NB4 (cell line): ENCODE measurements at regions not wholly inside any gene's neighbourhood (a gene's known extent, or its start where the extent isn't known, plus 50 kb on each side); places are given as distances from the start of the nearest gene placed in this dataset.
"Not testable (repeated sequence)": the region's sequence is repeated elsewhere in the genome, so short reads cannot be mapped to it uniquely, and the experiment has no call there.

ENCODE experiments used
- CTCF ChIP-seq: IDR thresholded peaks from one replicate; pipeline ENCODE4 v1.5.1; 2012; ENCODE audit warnings: low read depth, low read length
- MAX ChIP-seq: IDR thresholded peaks from 2 replicates; pipeline ENCODE4 v1.6.1; 2011; ENCODE audit warnings: low read depth, low read length
- MYC ChIP-seq: IDR thresholded peaks from 2 replicates; pipeline ENCODE4 v1.6.1; 2011; ENCODE audit warnings: low read depth, low read length
- POLR2A ChIP-seq: IDR thresholded peaks from 2 replicates; pipeline ENCODE4 v1.6.1; 2011; ENCODE audit warnings: mild to moderate bottlenecking; ENCODE audit not compliant: insufficient read length; ENCODE audit errors: extremely low read depth

GRCh38 chr2:31783446-31784091, 202.8 kb upstream of the SRD5A2 start:
- TF ChIP-seq CTCF, POLR2A, MYC, MAX: not testable (repeated sequence)
